ENCODE measurements at regions not wholly inside any gene's neighbourhood (a gene's known extent, or its start where the extent isn't known, plus 50 kb on each side); places are given as distances from the start of the nearest gene placed in this dataset.

DNA sequence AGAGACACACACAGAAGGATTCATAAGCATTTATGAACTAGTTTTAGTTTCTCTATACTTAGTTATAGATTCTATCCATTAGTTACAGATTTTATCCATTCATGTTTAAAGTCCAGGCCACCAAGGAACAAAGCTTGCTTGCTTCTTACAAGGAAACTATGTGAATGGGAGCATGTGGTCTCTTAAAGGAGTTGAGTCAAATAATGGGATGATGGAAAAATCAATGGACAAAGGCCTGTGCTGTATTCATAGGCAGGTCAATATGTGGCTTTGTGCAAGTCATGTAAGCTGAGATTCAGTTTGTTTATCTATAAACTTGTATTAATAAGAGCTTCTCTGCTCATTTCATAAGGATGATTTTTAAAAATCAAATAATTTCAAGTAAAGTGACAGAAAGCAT is 172.8 kb upstream of the CDK1 start (continued):
- TF ChIP-seq, protein P1, sequence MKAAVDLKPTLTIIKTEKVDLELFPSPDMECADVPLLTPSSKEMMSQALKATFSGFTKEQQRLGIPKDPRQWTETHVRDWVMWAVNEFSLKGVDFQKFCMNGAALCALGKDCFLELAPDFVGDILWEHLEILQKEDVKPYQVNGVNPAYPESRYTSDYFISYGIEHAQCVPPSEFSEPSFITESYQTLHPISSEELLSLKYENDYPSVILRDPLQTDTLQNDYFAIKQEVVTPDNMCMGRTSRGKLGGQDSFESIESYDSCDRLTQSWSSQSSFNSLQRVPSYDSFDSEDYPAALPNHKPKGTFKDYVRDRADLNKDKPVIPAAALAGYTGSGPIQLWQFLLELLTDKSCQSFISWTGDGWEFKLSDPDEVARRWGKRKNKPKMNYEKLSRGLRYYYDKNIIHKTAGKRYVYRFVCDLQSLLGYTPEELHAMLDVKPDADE (IDR thresholded peaks at IDR 0.05), result no peak
- TF ChIP-seq, protein P2, sequence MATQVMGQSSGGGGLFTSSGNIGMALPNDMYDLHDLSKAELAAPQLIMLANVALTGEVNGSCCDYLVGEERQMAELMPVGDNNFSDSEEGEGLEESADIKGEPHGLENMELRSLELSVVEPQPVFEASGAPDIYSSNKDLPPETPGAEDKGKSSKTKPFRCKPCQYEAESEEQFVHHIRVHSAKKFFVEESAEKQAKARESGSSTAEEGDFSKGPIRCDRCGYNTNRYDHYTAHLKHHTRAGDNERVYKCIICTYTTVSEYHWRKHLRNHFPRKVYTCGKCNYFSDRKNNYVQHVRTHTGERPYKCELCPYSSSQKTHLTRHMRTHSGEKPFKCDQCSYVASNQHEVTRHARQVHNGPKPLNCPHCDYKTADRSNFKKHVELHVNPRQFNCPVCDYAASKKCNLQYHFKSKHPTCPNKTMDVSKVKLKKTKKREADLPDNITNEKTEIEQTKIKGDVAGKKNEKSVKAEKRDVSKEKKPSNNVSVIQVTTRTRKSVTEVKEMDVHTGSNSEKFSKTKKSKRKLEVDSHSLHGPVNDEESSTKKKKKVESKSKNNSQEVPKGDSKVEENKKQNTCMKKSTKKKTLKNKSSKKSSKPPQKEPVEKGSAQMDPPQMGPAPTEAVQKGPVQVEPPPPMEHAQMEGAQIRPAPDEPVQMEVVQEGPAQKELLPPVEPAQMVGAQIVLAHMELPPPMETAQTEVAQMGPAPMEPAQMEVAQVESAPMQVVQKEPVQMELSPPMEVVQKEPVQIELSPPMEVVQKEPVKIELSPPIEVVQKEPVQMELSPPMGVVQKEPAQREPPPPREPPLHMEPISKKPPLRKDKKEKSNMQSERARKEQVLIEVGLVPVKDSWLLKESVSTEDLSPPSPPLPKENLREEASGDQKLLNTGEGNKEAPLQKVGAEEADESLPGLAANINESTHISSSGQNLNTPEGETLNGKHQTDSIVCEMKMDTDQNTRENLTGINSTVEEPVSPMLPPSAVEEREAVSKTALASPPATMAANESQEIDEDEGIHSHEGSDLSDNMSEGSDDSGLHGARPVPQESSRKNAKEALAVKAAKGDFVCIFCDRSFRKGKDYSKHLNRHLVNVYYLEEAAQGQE (IDR thresholded peaks at IDR 0.05; ENCODE audit: unreplicated experiment), result no peak
- no peak for TF ChIP-seq POLR2AphosphoS5 (IDR thresholded peaks at IDR 0.05; ENCODE audit: low read depth)
- no peak for TF ChIP-seq ZNF331 (CRISPR knock-in tag; IDR thresholded peaks at IDR 0.05; ENCODE audit: low read depth)
- TF ChIP-seq JUNB (IDR thresholded peaks at IDR 0.05; ENCODE audit: unreplicated experiment), result no peak

DNA sequence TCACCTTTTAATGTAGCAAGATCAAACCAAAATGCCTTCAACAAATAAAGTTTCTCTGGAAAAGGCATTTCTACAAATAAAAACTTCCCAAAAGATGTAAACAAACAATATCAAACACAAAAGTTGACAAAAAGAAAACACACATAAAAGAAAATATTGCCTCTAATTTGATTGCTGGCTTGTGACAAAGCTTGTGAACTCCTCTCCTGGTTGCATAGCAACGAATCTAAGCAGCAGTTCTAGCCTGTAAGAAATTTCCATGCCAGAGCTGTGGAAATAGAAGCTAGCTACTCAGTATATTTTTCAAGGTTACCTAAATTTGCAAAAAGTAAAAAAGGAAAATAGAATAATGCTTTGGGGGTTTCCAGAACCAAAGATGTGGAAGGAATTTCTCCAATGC is 173.9 kb upstream of the CDK1 start:
- H3K27ac ChIP-seq (ENCODE audit: low read depth), result no peak overlapping the region
- H3K9me2 ChIP-seq (ENCODE audit: insufficient read depth), result no peaks in the 10 kb centered on the region
- ATAC-seq, result no peak
- Mint-ChIP-seq H3K36me3 (ENCODE audit: low read depth) (no peaks in the 10 kb centered on the region), H3K4me1 (no peaks in the 10 kb centered on the region), H3K9me3 (no peaks in the 10 kb centered on the region), H3K27me3 (ENCODE audit: insufficient read depth, low read depth, poor library complexity) (no peaks in the 10 kb centered on the region), H3K4me3 (no peak overlapping the region), H3K27ac (no peak overlapping the region)
- no peaks in the 10 kb centered on the region for H3K27me3 ChIP-seq (ENCODE audit: insufficient read depth)
- H3K4me2 ChIP-seq, result no peak overlapping the region
- no peak overlapping the region for H3K4me3 ChIP-seq
- no peaks in the 10 kb centered on the region for H4K20me1 ChIP-seq (replicated peaks; ENCODE audit: insufficient read depth)
- peak; percentile 17 for DNase-seq (ENCODE audit: low spot score)
- H3F3A ChIP-seq (replicated peaks; ENCODE audit: low read depth), result no peaks in the 10 kb centered on the region
- TF ChIP-seq NANOG (IDR thresholded peaks at IDR 0.05; ENCODE audit: borderline replicate concordance) (no peak), CREB1 (CRISPR knock-in tag; IDR thresholded peaks at IDR 0.05; ENCODE audit: low read depth) (no peak), EZH2 (IDR thresholded peaks at IDR 0.05; ENCODE audit: low read depth, unreplicated experiment) (no peak), POLR2AphosphoS5 (IDR thresholded peaks at IDR 0.05; ENCODE audit: low read depth) (no peak), EZH2phosphoT487 (IDR thresholded peaks at IDR 0.05; ENCODE audit: unreplicated experiment) (no peak), STAT1 (IDR thresholded peaks at IDR 0.05; ENCODE audit: unreplicated experiment) (no peak), JUNB (IDR thresholded peaks at IDR 0.05; ENCODE audit: unreplicated experiment) (no peak)
- TF ChIP-seq, protein P1 (IDR thresholded peaks at IDR 0.05), result no peak
- TF ChIP-seq, protein P3, sequence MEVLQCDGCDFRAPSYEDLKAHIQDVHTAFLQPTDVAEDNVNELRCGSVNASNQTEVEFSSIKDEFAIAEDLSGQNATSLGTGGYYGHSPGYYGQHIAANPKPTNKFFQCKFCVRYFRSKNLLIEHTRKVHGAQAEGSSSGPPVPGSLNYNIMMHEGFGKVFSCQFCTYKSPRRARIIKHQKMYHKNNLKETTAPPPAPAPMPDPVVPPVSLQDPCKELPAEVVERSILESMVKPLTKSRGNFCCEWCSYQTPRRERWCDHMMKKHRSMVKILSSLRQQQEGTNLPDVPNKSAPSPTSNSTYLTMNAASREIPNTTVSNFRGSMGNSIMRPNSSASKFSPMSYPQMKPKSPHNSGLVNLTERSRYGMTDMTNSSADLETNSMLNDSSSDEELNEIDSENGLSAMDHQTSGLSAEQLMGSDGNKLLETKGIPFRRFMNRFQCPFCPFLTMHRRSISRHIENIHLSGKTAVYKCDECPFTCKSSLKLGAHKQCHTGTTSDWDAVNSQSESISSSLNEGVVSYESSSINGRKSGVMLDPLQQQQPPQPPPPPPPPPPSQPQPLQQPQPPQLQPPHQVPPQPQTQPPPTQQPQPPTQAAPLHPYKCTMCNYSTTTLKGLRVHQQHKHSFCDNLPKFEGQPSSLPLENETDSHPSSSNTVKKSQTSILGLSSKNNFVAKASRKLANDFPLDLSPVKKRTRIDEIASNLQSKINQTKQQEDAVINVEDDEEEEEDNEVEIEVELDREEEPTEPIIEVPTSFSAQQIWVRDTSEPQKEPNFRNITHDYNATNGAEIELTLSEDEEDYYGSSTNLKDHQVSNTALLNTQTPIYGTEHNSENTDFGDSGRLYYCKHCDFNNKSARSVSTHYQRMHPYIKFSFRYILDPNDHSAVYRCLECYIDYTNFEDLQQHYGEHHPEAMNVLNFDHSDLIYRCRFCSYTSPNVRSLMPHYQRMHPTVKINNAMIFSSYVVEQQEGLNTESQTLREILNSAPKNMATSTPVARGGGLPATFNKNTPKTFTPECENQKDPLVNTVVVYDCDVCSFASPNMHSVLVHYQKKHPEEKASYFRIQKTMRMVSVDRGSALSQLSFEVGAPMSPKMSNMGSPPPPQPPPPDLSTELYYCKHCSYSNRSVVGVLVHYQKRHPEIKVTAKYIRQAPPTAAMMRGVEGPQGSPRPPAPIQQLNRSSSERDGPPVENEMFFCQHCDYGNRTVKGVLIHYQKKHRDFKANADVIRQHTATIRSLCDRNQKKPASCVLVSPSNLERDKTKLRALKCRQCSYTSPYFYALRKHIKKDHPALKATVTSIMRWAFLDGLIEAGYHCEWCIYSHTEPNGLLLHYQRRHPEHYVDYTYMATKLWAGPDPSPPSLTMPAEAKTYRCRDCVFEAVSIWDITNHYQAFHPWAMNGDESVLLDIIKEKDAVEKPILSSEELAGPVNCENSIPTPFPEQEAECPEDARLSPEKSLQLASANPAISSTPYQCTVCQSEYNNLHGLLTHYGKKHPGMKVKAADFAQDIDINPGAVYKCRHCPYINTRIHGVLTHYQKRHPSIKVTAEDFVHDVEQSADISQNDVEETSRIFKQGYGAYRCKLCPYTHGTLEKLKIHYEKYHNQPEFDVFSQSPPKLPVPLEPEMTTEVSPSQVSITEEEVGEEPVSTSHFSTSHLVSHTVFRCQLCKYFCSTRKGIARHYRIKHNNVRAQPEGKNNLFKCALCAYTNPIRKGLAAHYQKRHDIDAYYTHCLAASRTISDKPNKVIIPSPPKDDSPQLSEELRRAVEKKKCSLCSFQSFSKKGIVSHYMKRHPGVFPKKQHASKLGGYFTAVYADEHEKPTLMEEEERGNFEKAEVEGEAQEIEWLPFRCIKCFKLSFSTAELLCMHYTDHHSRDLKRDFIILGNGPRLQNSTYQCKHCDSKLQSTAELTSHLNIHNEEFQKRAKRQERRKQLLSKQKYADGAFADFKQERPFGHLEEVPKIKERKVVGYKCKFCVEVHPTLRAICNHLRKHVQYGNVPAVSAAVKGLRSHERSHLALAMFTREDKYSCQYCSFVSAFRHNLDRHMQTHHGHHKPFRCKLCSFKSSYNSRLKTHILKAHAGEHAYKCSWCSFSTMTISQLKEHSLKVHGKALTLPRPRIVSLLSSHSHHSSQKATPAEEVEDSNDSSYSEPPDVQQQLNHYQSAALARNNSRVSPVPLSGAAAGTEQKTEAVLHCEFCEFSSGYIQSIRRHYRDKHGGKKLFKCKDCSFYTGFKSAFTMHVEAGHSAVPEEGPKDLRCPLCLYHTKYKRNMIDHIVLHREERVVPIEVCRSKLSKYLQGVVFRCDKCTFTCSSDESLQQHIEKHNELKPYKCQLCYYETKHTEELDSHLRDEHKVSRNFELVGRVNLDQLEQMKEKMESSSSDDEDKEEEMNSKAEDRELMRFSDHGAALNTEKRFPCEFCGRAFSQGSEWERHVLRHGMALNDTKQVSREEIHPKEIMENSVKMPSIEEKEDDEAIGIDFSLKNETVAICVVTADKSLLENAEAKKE (CRISPR knock-in tag; IDR thresholded peaks at IDR 0.05), result no peak
- no peak overlapping the region for H2AFZ ChIP-seq
- no peaks in the 10 kb centered on the region for H3K36me3 ChIP-seq (ENCODE audit: insufficient read depth)
- no peaks in the 10 kb centered on the region for H3K4me1 ChIP-seq (ENCODE audit: insufficient read depth)
- no peaks in the 10 kb centered on the region for H3K79me2 ChIP-seq (replicated peaks; ENCODE audit: insufficient read depth)

Measured in GM23338 (cell line).